H1 (cell line): ENCODE measurements at regions not wholly inside any gene's neighbourhood (a gene's known extent, or its start where the extent isn't known, plus 50 kb on each side); places are given as distances from the start of the nearest gene placed in this dataset.

Experiments used
- CTCF ChIA-PET: fragments of 300-600 bp; sonication (Branson Sonifier 250); formaldehyde crosslinking; loops from one replicate; lab custom pipeline; 2021; ENCODE audit not compliant: partially characterized antibody; lab: Charles Lee
- POLR2A ChIA-PET: fragments of 300-600 bp; sonication (Branson Sonifier 250); formaldehyde crosslinking; loops from one replicate; lab custom pipeline; 2021; ENCODE audit warnings: inconsistent platforms; ENCODE audit not compliant: partially characterized antibody; lab: Charles Lee
- DNase-seq, 2 experiments: peaks; one replicate each; pipeline versions ENCODE4 v3.0.0 to v3.0.0-alpha.2; 2010 to 2022; ENCODE audit warnings: low spot score in 2 of 2, low read depth in 1 of 2, mixed read lengths in 1 of 2
- FAIRE-seq: peaks from 2 replicates; lab custom pipeline; 2011; peaks lifted over from hg19 to GRCh38; lab: Jason Lieb, UNC
- H2AFZ ChIP-seq: 2 replicates; pipeline ENCODE4 v1.8.1; 2012; ENCODE audit warnings: low read length, inconsistent platforms
- H2AK5ac ChIP-seq: 2 replicates; pipeline ENCODE4 v1.6.1; 2013; ENCODE audit warnings: low read depth, low read length
- H2BK120ac ChIP-seq: replicated peaks from 2 replicates; pipeline ENCODE3; 2013; ENCODE audit warnings: low read depth, low read length, inconsistent platforms
- H2BK12ac ChIP-seq: 2 replicates; pipeline ENCODE4 v1.6.1; 2013; ENCODE audit warnings: low read depth, low read length
- H2BK15ac ChIP-seq: 2 replicates; pipeline ENCODE4 v1.6.1; 2013; ENCODE audit warnings: low read length
- H2BK20ac ChIP-seq: 2 replicates; pipeline ENCODE4 v1.6.1; 2013; ENCODE audit warnings: low read length
- H2BK5ac ChIP-seq: 2 replicates; pipeline ENCODE4 v1.6.1; 2013; ENCODE audit warnings: low read depth, low read length
- H3K14ac ChIP-seq: 2 replicates; pipeline ENCODE4 v1.6.1; 2013; ENCODE audit warnings: inconsistent platforms; ENCODE audit not compliant: insufficient read length
- H3K18ac ChIP-seq: 2 replicates; pipeline ENCODE4 v1.6.1; 2013; ENCODE audit warnings: low read length; ENCODE audit errors: extremely low read depth
- H3K23ac ChIP-seq: 2 replicates; pipeline ENCODE4 v1.6.1; 2013; ENCODE audit warnings: inconsistent platforms; ENCODE audit not compliant: insufficient read length
- H3K23me2 ChIP-seq: 2 replicates; pipeline ENCODE4 v1.6.1; 2013; ENCODE audit warnings: low read depth, low read length
- H3K27ac ChIP-seq: 2 replicates; pipeline ENCODE4 v1.6.1; 2011; ENCODE audit warnings: low read depth, low read length, inconsistent platforms
- H3K27me3 ChIP-seq, 4 experiments: replicated peaks in 1 of 4; 1 replicate in 1 of 4; 2 replicates in 3 of 4; pipeline versions ENCODE4 v1.6.1 to v1.8.1; 2011 to 2013; ENCODE audit warnings: low read length in 3 of 4, mild to moderate bottlenecking in 3 of 4, inconsistent platforms in 2 of 4, mixed read lengths in 2 of 4, moderate library complexity in 1 of 4; ENCODE audit not compliant: control insufficient read depth in 3 of 4, insufficient read depth in 3 of 4; ENCODE audit errors: extremely low read depth in 1 of 4
- H3K36me3 ChIP-seq, 4 experiments: 2 replicates each; pipeline versions ENCODE4 v1.6.1 to v1.8.1; 2011 to 2013; ENCODE audit warnings: mild to moderate bottlenecking in 4 of 4, low read length in 3 of 4, moderate library complexity in 2 of 4, control low read depth in 1 of 4, inconsistent platforms in 1 of 4; ENCODE audit not compliant: insufficient read depth in 4 of 4, control insufficient read depth in 2 of 4
- H3K4ac ChIP-seq: replicated peaks from 2 replicates; pipeline ENCODE3; 2013; ENCODE audit warnings: low read length, low read depth, mixed read lengths, inconsistent platforms; ENCODE audit not compliant: insufficient read length
- H3K4me1 ChIP-seq, 4 experiments: replicated peaks in 1 of 4; 1 replicate in 1 of 4; 2 replicates in 3 of 4; pipeline versions ENCODE4 v1.6.1 to v1.8.1; 2011 to 2013; ENCODE audit warnings: low read length in 3 of 4, inconsistent platforms in 2 of 4, mixed read lengths in 1 of 4; ENCODE audit not compliant: insufficient read depth in 4 of 4, control insufficient read depth in 3 of 4
- H3K4me2 ChIP-seq, 2 experiments: 2 replicates each; pipeline versions ENCODE4 v1.6.1 to v1.8.1; 2011 to 2013; ENCODE audit warnings: low read depth in 2 of 2, low read length in 2 of 2, control low read depth in 1 of 2, inconsistent platforms in 1 of 2, mild to moderate bottlenecking in 1 of 2; ENCODE audit not compliant: insufficient read depth in 1 of 2
- H3K4me3 ChIP-seq, 4 experiments: fragments of 200-600, 300-600 bp in 1 of 4; sonication (generic), shearing (Covaris generic), sonication (Bioruptor Twin) in 1 of 4; 2 replicates each; pipeline versions ENCODE4 v1.5.1 to v1.8.1; 2011 to 2016; ENCODE audit warnings: low read length in 4 of 4, low read depth in 3 of 4, control low read depth in 2 of 4, inconsistent platforms in 2 of 4, mild to moderate bottlenecking in 2 of 4, mixed read lengths in 1 of 4, moderate library complexity in 1 of 4; ENCODE audit not compliant: insufficient read depth in 2 of 4; ENCODE audit errors: extremely low read depth in 1 of 4
- H3K56ac ChIP-seq: replicated peaks from 2 replicates; pipeline ENCODE3; 2013; ENCODE audit warnings: low read depth, mild to moderate bottlenecking, mixed read lengths, low read length, inconsistent platforms; ENCODE audit not compliant: insufficient read length
- H3K79me1 ChIP-seq: 2 replicates; pipeline ENCODE4 v1.6.1; 2013; ENCODE audit warnings: low read depth, low read length, control low read depth
- H3K79me2 ChIP-seq, 2 experiments: 2 replicates each; pipeline versions ENCODE4 v1.6.1 to v1.8.1; 2012 to 2013; ENCODE audit warnings: low read length in 2 of 2, mild to moderate bottlenecking in 2 of 2, inconsistent platforms in 1 of 2; ENCODE audit not compliant: insufficient read depth in 2 of 2, control insufficient read depth in 1 of 2
- H3K9ac ChIP-seq, 4 experiments: replicated peaks in 1 of 4; 1 replicate in 1 of 4; 2 replicates in 3 of 4; pipeline versions ENCODE4 v1.6.1 to v1.8.1; 2011 to 2013; ENCODE audit warnings: low read depth in 3 of 4, low read length in 3 of 4, control low read depth in 2 of 4, mild to moderate bottlenecking in 2 of 4, moderate library complexity in 2 of 4, inconsistent platforms in 1 of 4; ENCODE audit errors: extremely low read depth in 1 of 4
- H3K9me3 ChIP-seq, 2 experiments: 2 replicates each; pipeline versions ENCODE4 v1.6.1 to v1.8.1; 2012 to 2013; ENCODE audit warnings: mild to moderate bottlenecking in 2 of 2, moderate library complexity in 2 of 2, control low read depth in 1 of 2, inconsistent platforms in 1 of 2, low read depth in 1 of 2, low read length in 1 of 2, mixed read lengths in 1 of 2; ENCODE audit not compliant: insufficient read depth in 2 of 2
- H4K20me1 ChIP-seq, 2 experiments: replicated peaks in 1 of 2; 2 replicates each; pipeline versions ENCODE3 to v1.8.1; 2011 to 2013; ENCODE audit warnings: inconsistent platforms in 2 of 2, low read length in 2 of 2, mild to moderate bottlenecking in 1 of 2; ENCODE audit not compliant: insufficient read depth in 2 of 2, control insufficient read depth in 1 of 2
- H4K5ac ChIP-seq: 2 replicates; pipeline ENCODE4 v1.6.1; 2013; ENCODE audit warnings: low read length, low read depth, mixed read lengths, inconsistent platforms; ENCODE audit not compliant: insufficient read length
- H4K8ac ChIP-seq: 2 replicates; pipeline ENCODE4 v1.8.0; 2013; ENCODE audit warnings: mild to moderate bottlenecking, moderate library complexity, low read length, inconsistent platforms; ENCODE audit not compliant: insufficient read depth; ENCODE audit errors: extremely low read depth
- H4K91ac ChIP-seq: replicated peaks from 2 replicates; pipeline ENCODE3; 2013; ENCODE audit warnings: low read length, mixed read lengths, inconsistent platforms; ENCODE audit not compliant: insufficient read length
- BRCA1 ChIP-seq: IDR thresholded peaks from 2 replicates; pipeline ENCODE4 v1.6.1; 2012; ENCODE audit warnings: low read depth, low read length, improper control_type of control experiment
- CEBPB ChIP-seq: IDR thresholded peaks from 2 replicates; pipeline ENCODE4 v1.6.1; 2012; ENCODE audit warnings: low read depth, low read length
- POLR2AphosphoS5 ChIP-seq: IDR thresholded peaks from 2 replicates; pipeline ENCODE4 v1.6.1; 2011; ENCODE audit warnings: low read depth, low read length
- RBBP5 ChIP-seq: IDR thresholded peaks from 2 replicates; pipeline ENCODE4 v1.7.1; 2012; ENCODE audit warnings: low read depth, mild to moderate bottlenecking, inconsistent platforms, low read length, moderate library complexity, borderline replicate concordance
- YY1 ChIP-seq: IDR thresholded peaks from 2 replicates; pipeline ENCODE4 v1.6.1; 2011; ENCODE audit warnings: low read depth, mild to moderate bottlenecking, low read length
- WGBS, 2 experiments: shearing (Covaris generic) in 1 of 2; methylation state at CpG; one replicate each; pipeline versions ENCODE4 v1.1.6 to v1.1.7; 2013 to 2015; ENCODE audit warnings: low lambda C conversion rate in 2 of 2, mixed read lengths in 2 of 2, inconsistent platforms in 1 of 2, low coverage in 1 of 2, missing lambda C conversion rate in 1 of 2; ENCODE audit not compliant: insufficient replicate concordance in 2 of 2, insufficient coverage in 1 of 2, insufficient read length in 1 of 2; ENCODE audit errors: extremely low coverage in 1 of 2, missing lambda C conversion rate in 1 of 2; 5-methylcytosine and 5-hydroxymethylcytosine counted together

- Histone ChIP-seq H3K56ac (no peak overlapping the region), H2BK120ac (no peak overlapping the region), H3K18ac (no peak overlapping the region), H2BK15ac (no peak overlapping the region), H3K23me2 (no peaks in the 10 kb centered on the region), H3K27ac (no peak overlapping the region), H2BK12ac (no peak overlapping the region), H3K14ac (no peak overlapping the region), H3K4ac (no peak overlapping the region), H4K20me1 (no peaks in the 10 kb centered on the region), H3K4me3 (no peak overlapping the region), H2BK5ac (no peak overlapping the region), H3K36me3 (no peaks in the 10 kb centered on the region), H2AK5ac (no peak overlapping the region), H4K5ac (no peak overlapping the region), H4K8ac (no peak overlapping the region), H3K27me3 (no peaks in the 10 kb centered on the region), H2AFZ (no peak overlapping the region), H3K23ac (no peak overlapping the region), H3K79me2 (no peaks in the 10 kb centered on the region), H4K91ac (no peak overlapping the region), H3K4me2 (no peak overlapping the region), H3K4me1 (no peaks in the 10 kb centered on the region; a peak in 1 of 7 replicates), H2BK20ac (no peak overlapping the region), H3K79me1 (no peaks in the 10 kb centered on the region), H3K9me3 (no peaks in the 10 kb centered on the region), H3K9ac (no peak overlapping the region)
- POLR2A ChIA-PET, result no interaction called here
- no peak for DNase-seq
- WGBS, 2 experiments, result 86% methylated on average over 1 of the region's 1 CpG; no CpG with 5 or more reads in 1 of the 2 experiments
- CTCF ChIA-PET, result no interaction called here
- TF ChIP-seq YY1 (no peak), BRCA1 (no peak), RBBP5 (no peak), CEBPB (no peak), POLR2AphosphoS5 (no peak)
- FAIRE-seq, result no peak
Observed at GRCh38 chrX:110430293-110431076, 71.8 kb downstream of the RTL9 start.
